HUES48 (cell line): ENCODE measurements at regions not wholly inside any gene's neighbourhood (a gene's known extent, or its start where the extent isn't known, plus 50 kb on each side); places are given as distances from the start of the nearest gene placed in this dataset.
"Not testable (repeated sequence)": the region's sequence is repeated elsewhere in the genome, so short reads cannot be mapped to it uniquely, and the experiment has no call there.

Experiments used
- H3K27ac ChIP-seq: one replicate; pipeline ENCODE4 v1.7.0; 2013; ENCODE audit warnings: low read depth, low read length, inconsistent platforms
- H3K27me3 ChIP-seq: 2 replicates; pipeline ENCODE4 v1.6.1; 2013; ENCODE audit warnings: mild to moderate bottlenecking, low read length; ENCODE audit not compliant: control insufficient read depth, insufficient read depth
- H3K36me3 ChIP-seq: 2 replicates; pipeline ENCODE4 v1.6.1; 2013; ENCODE audit warnings: low read length; ENCODE audit not compliant: control insufficient read depth, insufficient read depth
- H3K4me1 ChIP-seq: 2 replicates; pipeline ENCODE4 v1.6.1; 2013; ENCODE audit warnings: mild to moderate bottlenecking, low read length; ENCODE audit not compliant: control insufficient read depth, insufficient read depth
- H3K4me3 ChIP-seq: 2 replicates; pipeline ENCODE4 v1.5.1; 2013; ENCODE audit warnings: mild to moderate bottlenecking, low read depth, low read length
- H3K9ac ChIP-seq: 2 replicates; pipeline ENCODE4 v1.6.1; 2013; ENCODE audit warnings: mild to moderate bottlenecking, low read depth, low read length, moderate library complexity
- H3K9me3 ChIP-seq: 2 replicates; pipeline ENCODE4 v1.6.1; 2013; ENCODE audit warnings: low read length; ENCODE audit not compliant: control insufficient read depth, insufficient read depth

DNA sequence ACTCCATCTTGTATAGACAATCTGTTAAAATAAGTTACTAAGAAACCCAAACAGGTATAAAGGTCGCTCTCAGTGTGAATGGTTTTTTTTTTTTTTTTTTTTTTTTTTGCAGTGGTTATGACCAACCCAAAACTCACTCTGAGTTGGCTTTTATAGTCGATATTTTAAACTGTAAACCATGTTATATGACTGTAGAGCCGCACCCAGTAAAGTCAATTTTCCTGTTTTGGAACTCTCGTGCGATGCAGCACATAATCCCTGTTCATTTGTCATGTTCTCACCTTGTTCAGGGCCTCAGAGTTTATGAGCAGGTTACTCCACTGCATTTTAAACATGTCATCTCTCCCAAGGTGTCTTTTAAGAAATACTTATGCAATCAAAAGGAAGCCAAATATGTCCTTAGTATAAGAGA, 112.5 kb downstream of the KLF5 start:
- Histone ChIP-seq H3K27ac (no peak overlapping the region), H3K4me3 (no peak overlapping the region), H3K36me3 (no peaks in the 10 kb centered on the region), H3K27me3 (no peaks in the 10 kb centered on the region), H3K4me1 (peaks cover 21% of the 10 kb centered on the region), H3K9ac (no peak overlapping the region), H3K9me3 (no peaks in the 10 kb centered on the region)

DNA sequence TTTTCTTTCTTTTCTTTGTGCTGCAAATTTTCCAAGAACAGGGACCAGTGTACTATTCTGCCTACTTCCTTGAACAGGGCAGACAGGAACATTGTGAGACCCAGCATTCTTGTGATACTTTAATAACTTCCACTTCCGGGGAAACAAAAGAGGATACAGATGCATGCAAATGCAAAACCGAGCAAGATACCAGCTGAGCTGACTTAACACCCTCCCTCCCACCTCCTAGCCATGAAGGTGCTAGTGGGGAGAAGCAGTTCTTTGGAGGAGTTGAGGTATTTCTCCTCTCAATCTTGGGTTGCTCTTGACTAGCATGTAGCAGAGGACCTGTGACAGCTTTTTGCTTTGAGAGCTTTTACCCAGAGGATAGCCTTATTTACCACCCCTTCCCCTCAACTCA, 111.2 kb downstream of the KLF5 start:
- H3K36me3 ChIP-seq, result no peaks in the 10 kb centered on the region
- H3K9ac ChIP-seq, result no peak overlapping the region
- peak overlapping the region; percentile 9 for H3K27ac ChIP-seq
- H3K27me3 ChIP-seq, result no peaks in the 10 kb centered on the region
- H3K4me1 ChIP-seq, result peaks cover 21% of the 10 kb centered on the region
- no peak overlapping the region for H3K4me3 ChIP-seq
- no peaks in the 10 kb centered on the region for H3K9me3 ChIP-seq

DNA sequence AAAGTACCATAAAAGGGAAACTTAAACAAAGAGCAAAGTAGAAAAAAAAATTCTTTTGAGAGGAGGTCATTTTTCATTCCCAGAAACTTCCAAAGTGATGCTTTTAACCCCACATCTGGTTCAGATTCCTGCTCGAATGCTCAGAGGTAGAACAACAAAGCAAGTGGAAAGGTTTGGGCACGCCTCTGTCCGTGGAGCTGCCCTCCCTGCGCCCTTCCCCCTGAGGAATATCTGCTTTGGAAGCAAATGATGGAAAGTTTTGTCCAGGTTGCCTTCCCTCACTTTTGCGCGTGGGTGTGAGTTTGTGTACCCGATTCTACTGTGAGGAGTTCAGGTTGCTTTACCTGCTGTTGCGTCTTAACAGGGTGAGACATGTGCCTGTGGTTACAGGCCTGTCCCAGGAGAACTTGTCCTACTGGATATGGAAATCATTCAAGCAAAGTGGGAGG, 110.2 kb downstream of the KLF5 start:
- Histone ChIP-seq H3K4me3 (no peak overlapping the region), H3K4me1 (peaks cover 21% of the 10 kb centered on the region), H3K27me3 (no peaks in the 10 kb centered on the region), H3K36me3 (no peaks in the 10 kb centered on the region), H3K9me3 (no peaks in the 10 kb centered on the region), H3K9ac (no peak overlapping the region; the same call in 1 of the 2 replicates), H3K27ac (peak overlapping the region; percentile 9)

DNA sequence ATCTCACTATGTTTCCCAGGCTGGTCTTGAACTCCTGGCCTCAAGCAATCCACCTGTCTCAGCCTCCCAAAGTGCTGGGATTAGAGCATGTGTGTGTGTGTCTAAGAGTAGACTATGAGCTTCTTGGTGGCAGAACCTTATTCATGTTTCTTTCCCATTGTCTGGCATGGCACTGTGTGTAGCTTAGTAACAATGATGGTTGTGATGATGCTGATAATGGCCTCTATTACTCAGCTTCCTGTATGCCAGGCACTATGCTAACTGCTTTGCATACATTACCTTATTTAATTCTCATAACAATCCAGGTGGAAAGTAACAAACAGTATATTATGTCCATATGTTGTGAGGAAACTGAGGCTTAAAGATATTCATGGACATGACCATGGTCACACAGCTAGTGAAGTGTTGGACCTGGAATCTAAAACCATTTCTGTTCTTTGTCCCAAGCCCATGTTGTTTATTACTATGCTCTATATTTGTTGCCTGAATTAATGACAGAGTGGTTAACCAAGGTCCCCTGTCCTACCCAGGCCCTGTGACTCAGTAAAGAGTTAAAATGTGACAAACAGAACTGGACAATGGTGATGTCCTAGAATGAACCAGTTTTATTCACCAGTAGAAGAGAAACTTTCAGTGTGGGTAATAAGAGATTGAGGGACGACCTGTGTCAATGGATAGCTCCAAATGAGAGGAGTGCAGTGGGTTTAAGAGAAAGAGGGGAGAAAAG, 109.6 kb downstream of the KLF5 start:
- peaks cover 21% of the 10 kb centered on the region for H3K4me1 ChIP-seq
- H3K36me3 ChIP-seq, result no peaks in the 10 kb centered on the region
- H3K9ac ChIP-seq, result no peak overlapping the region
- no peak overlapping the region for H3K4me3 ChIP-seq
- peak overlapping the region; percentile 8 for H3K27ac ChIP-seq
- no peaks in the 10 kb centered on the region for H3K27me3 ChIP-seq
- no peaks in the 10 kb centered on the region for H3K9me3 ChIP-seq

DNA sequence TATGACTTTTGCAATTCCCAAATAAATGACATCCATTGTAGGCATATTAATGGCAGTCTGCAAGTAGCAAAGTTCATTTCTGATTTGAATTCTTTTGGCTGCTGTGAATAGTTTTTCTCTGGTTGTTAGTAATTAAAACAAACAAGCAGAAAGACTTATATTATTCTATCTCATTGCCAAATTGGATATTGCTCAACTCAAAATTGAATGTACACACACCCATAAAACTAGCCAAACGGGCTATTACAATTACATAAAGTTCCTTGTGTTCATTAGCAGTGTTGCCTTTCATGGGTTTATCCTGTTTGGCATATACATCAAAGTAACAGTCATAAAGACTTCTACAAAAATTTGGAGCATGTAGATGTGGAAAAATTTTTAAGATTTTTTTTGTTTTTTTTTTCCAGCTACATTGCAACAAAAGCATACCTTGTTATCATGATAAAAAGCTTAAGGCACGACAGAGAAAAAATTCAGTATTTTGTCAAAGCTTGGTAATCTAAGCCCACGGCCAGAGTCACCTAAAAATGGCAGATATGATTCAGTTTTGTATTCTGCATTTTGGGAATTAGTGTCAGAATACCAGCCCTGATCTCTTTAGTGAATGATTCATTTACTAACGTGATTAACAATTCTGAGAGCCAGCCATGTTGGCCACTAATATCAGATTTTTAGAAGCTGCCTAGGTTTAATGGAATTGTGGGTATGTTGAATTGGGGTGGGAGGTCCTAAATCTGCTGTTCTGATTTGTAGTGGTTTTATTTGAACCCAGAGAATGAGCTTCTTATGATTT, 108.4 kb downstream of the KLF5 start:
- Histone ChIP-seq H3K27me3 (no peaks in the 10 kb centered on the region), H3K4me3 (no peak overlapping the region), H3K36me3 (no peaks in the 10 kb centered on the region), H3K9ac (no peak overlapping the region), H3K4me1 (peaks cover 21% of the 10 kb centered on the region), H3K27ac (no peak overlapping the region), H3K9me3 (no peaks in the 10 kb centered on the region)

DNA sequence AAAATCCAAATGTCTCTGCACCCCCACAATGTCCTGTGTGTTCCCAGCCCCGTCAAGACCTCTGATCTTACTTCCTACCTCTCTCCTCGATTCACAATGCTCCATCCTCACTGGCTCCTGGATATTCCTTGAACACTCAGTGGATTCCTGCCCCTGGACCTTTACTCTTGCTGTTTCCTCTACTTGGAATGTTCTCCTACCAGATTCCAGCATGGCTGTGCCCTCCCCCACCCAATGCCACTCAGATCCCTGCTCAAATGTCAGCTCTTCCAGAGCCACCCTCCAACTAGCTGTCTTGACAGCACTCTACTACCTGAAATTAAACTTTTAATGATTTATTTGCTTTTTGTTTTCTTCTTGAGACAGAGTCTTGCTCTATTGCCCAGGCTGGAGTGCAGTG, 107.4 kb downstream of the KLF5 start:
- Histone ChIP-seq H3K9ac (no peak overlapping the region), H3K36me3 (no peaks in the 10 kb centered on the region), H3K9me3 (no peaks in the 10 kb centered on the region), H3K27me3 (no peaks in the 10 kb centered on the region), H3K4me3 (no peak overlapping the region), H3K4me1 (peaks cover 21% of the 10 kb centered on the region), H3K27ac (no peak overlapping the region)

DNA sequence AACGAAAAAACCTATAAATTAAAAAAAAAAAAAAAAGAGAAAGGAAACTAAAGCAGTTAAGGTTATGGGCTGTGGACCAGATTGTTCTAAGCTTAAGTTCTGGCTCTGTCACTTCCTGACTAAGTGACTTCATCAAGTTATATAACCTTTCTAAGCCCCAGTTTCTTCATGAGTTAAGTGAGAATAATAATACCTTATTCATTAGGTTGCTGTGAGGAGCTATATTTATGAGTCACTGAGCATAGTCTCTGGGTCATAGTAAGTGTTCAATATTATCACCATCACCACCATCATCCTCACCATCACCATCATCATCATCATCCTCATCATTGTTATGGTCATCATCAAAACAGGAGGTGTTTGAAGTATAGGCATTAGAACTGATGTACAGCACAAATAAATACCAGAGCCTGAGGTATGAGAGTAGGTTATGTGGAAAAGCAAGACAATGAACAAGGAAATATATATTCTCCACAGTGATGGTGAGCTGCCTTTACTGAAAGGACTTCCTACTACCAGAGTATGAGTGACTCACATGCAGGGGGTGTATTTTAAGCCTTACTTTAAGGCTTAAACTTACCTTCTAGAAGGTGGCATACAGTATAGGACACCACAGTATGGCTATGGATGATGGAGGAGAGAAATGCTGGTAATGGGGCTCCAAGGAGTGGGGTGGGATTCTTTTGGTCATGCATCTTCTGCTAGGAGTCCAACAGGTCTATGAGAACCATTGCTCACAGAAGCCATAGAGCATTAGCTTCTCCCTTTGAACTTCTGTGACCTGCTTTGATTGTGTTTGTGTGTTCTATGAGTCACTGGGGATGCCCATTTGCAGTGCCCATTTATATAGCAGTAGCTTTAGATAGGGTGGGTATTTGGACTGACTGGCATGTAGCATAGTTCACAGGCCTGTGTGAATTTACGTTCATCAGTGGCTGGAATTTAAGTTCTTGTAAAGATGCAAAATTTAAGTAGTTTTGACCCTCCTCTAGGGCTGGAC, 104.4 kb downstream of the KLF5 start:
- H3K4me3 ChIP-seq, result no peak overlapping the region
- H3K36me3 ChIP-seq, result no peaks in the 10 kb centered on the region
- H3K9me3 ChIP-seq, result no peaks in the 10 kb centered on the region
- H3K27ac ChIP-seq, result no peak overlapping the region
- H3K9ac ChIP-seq, result no peak overlapping the region
- H3K27me3 ChIP-seq, result no peaks in the 10 kb centered on the region
- H3K4me1 ChIP-seq, result peaks cover under 1% of the 10 kb centered on the region

DNA sequence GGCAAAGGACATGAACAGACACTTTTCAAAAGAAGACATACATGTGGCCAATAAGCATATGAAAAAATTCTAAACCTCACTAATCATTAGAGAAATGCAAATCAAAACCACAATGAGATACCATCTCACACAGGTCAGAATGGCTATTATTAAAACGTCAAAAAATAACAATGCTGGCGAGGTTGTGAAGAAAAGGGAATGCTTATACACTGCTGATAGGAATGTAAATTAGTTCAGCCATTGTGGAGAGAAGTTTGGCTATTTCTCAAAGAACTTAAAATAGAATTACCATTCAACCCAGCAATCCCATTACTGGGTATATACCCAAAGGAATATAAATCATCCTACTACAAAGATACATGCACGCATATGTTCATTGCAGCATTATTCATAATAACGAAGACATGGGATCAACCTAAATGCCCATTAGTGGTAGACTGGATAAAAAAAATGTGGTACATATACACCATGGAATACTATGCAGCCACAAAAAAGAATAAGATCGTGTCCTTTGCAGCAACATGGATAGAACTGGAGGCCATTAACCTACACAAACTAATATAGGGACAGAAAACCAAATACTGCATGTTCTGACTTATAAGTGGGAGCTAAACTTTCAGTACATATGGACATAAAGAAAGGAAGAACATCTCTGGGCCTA, 101.7 kb downstream of the KLF5 start:
- not testable (repeated sequence) for H3K4me3 ChIP-seq, H3K27ac ChIP-seq, H3K36me3 ChIP-seq, H3K9me3 ChIP-seq, H3K4me1 ChIP-seq, H3K9ac ChIP-seq, H3K27me3 ChIP-seq

DNA sequence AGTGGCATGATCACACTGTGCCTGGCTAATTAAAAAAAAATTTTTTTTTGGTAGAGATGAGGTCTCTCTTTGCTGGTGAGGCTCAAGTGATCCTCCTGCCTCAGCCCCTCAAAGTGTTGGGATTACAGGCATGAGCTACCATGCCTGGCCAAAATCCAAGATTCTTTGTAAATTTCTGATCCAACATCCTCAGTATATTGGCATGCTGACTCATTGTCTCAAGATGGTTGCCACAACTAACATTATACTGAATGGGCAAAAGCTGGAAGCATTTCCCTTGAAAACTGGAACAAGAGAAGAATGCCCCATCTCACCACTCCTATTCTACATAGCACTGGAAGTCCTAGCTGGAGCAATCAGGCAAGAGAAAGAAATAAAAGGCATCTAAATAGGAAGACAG, 100.0 kb downstream of the KLF5 start:
- H3K4me1 ChIP-seq, result no peaks in the 10 kb centered on the region
- no peaks in the 10 kb centered on the region for H3K27me3 ChIP-seq
- no peaks in the 10 kb centered on the region for H3K9me3 ChIP-seq
- no peaks in the 10 kb centered on the region for H3K36me3 ChIP-seq
- H3K27ac ChIP-seq, result no peak overlapping the region
- no peak overlapping the region for H3K9ac ChIP-seq
- no peak overlapping the region for H3K4me3 ChIP-seq

DNA sequence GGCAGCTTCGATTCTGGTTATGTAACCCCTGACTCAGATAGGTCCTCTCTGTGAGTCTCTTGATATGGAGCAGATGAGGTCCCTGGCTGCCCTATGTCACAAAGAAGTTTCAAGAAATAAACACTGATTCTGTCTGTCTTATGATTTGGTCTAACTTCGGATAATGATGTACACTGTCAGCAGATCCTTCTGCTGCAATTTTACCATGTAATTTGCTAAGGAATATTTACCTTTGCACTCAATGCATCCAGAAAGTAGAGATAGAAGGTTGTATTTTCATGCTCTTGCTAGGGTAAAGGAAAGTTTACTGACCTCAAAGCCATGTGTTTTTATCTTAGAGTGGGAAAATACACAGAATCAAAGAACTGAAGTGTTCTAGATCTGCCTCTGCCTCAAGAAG, 98.2 kb downstream of the KLF5 start:
- Histone ChIP-seq H3K4me3 (no peak overlapping the region), H3K36me3 (no peaks in the 10 kb centered on the region), H3K27me3 (no peaks in the 10 kb centered on the region), H3K27ac (no peak overlapping the region), H3K9ac (no peak overlapping the region), H3K9me3 (no peaks in the 10 kb centered on the region), H3K4me1 (no peaks in the 10 kb centered on the region)
